ENCODE measurements at regions not wholly inside any gene's neighbourhood (a gene's known extent, or its start where the extent isn't known, plus 50 kb on each side); places are given as distances from the start of the nearest gene placed in this dataset.

- H3T11ph ChIP-seq (ENCODE audit: low read length), result no peak overlapping the region
- H3K23me2 ChIP-seq (ENCODE audit: insufficient read length, low read depth, low read length, poor library complexity, severe bottlenecking), result no peaks in the 10 kb centered on the region
- no peak overlapping the region for H3K9ac ChIP-seq (ENCODE audit: extremely low read depth, insufficient read length, low read length)
- H3K4me1 ChIP-seq (ENCODE audit: insufficient read depth, low read length), result no peaks in the 10 kb centered on the region
- Mint-ChIP-seq H3K27ac (no peak overlapping the region), H3K36me3 (ENCODE audit: insufficient read depth in 1 of 3, low read depth in 3 of 3) (peaks cover 0 to 14% (median 9%) of the 10 kb centered on the region in 3 experiments; a peak in 4 of 7 replicates), H3K4me1 (no peaks in the 10 kb centered on the region), H3K4me3 (no peak overlapping the region), H3K9me3 (peaks cover 14 to 17% of the 10 kb centered on the region in 2 experiments), H3K27me3 (ENCODE audit: low read depth) (no peaks in the 10 kb centered on the region; the same call in 1 of the 2 replicates)
- H4K20me1 ChIP-seq (ENCODE audit: control insufficient read depth, insufficient read depth, insufficient read length), result no peaks in the 10 kb centered on the region
- H4K8ac ChIP-seq (replicated peaks; ENCODE audit: insufficient read length, low read depth, low read length), result no peak overlapping the region
- H2BK5ac ChIP-seq (ENCODE audit: insufficient read length, low read length), result no peak overlapping the region
- no peaks in the 10 kb centered on the region for H3K27me3 ChIP-seq (ENCODE audit: insufficient read depth, low read length)
- H2BK120ac ChIP-seq (ENCODE audit: low read depth, low read length, poor library complexity, severe bottlenecking), result no peak overlapping the region
- H3K14ac ChIP-seq (ENCODE audit: insufficient read depth, low read length), result no peak overlapping the region
- no peak overlapping the region for H3K4ac ChIP-seq (ENCODE audit: low read depth, low read length)
- no peak overlapping the region for H4K91ac ChIP-seq (ENCODE audit: insufficient read length, low read depth, low read length)
- H3K79me1 ChIP-seq (ENCODE audit: insufficient read depth, low read depth, low read length, poor library complexity, severe bottlenecking), result no peaks in the 10 kb centered on the region
- H3K18ac ChIP-seq (ENCODE audit: insufficient read length, low read depth, low read length), result no peak overlapping the region
- no peaks in the 10 kb centered on the region for H3K79me2 ChIP-seq (ENCODE audit: insufficient read depth, low read length)
- no peak overlapping the region for H2AK5ac ChIP-seq (ENCODE audit: insufficient read length, low read length)
- no peak overlapping the region for H2BK12ac ChIP-seq (ENCODE audit: insufficient read length, low read depth, low read length)
- TF ChIP-seq CTCF (conservative IDR thresholded peaks at IDR 0.05), result no peak
- no peak overlapping the region for H2BK20ac ChIP-seq (ENCODE audit: low read depth, low read length, poor library complexity, severe bottlenecking)
- no peak overlapping the region for H2AFZ ChIP-seq (ENCODE audit: low read length)
- H3K4me2 ChIP-seq (ENCODE audit: insufficient read depth, insufficient read length, low read length), result no peak overlapping the region
- DNase-seq, result no peak
- H3K23ac ChIP-seq (ENCODE audit: insufficient read length, low read depth, low read length), result no peak overlapping the region
- H3K56ac ChIP-seq (ENCODE audit: insufficient read length, low read depth, low read length), result no peak overlapping the region
- H3K9me3 ChIP-seq (ENCODE audit: control insufficient read depth, low read depth, low read length), result no peaks in the 10 kb centered on the region
- no peak overlapping the region for H3K27ac ChIP-seq (ENCODE audit: insufficient read length, low read depth, low read length)
- H4K5ac ChIP-seq (ENCODE audit: insufficient read length, low read depth, low read length), result no peak overlapping the region
- H2BK15ac ChIP-seq (ENCODE audit: low read depth, low read length), result no peak overlapping the region
- no CpG with 5 or more reads among the region's 4 CpGs for WGBS (ENCODE audit: extremely low coverage, insufficient read length, low lambda C conversion rate)
These were observed 137.4 kb downstream of the C7orf25 start for GRCh38 chr7:42774436-42774835.
